ENCODE measurements at regions not wholly inside any gene's neighbourhood (a gene's known extent, or its start where the extent isn't known, plus 50 kb on each side); places are given as distances from the start of the nearest gene placed in this dataset.

GRCh38 chr9:135412315-135413085 is 67.1 kb upstream of the PPP1R26 start:
- DNase-seq = peak; percentile 11 to 58

GRCh38 chr9:135413086-135413375 is 66.6 kb upstream of the PPP1R26 start:
- no peak for DNase-seq

- DNase-seq = no peak
Measured at GRCh38 chr9:135413461-135413860, 66.1 kb upstream of the PPP1R26 start.

GRCh38 chr9:135414293-135414692 is 65.3 kb upstream of the PPP1R26 start:
- no peak for DNase-seq

- no peak for DNase-seq
Measured at GRCh38 chr9:135415586-135415985, 64.0 kb upstream of the PPP1R26 start.

GRCh38 chr9:135416664-135417290 is 62.8 kb upstream of the PPP1R26 start:
- no peak for DNase-seq

- no peak for DNase-seq
Measured at GRCh38 chr9:135418161-135418560, 61.4 kb upstream of the PPP1R26 start.

GRCh38 chr9:135419106-135419505 is 60.5 kb upstream of the PPP1R26 start:
- no peak for DNase-seq

GRCh38 chr9:135422341-135422944 is 57.1 kb upstream of the PPP1R26 start:
- DNase-seq = no peak

- no peak for DNase-seq
Measured at GRCh38 chr9:135423725-135424124, 55.9 kb upstream of the PPP1R26 start.

Measured in NCI-H1930 (cell line).